CD14-positive monocyte (primary cell): ENCODE measurements at regions not wholly inside any gene's neighbourhood (a gene's known extent, or its start where the extent isn't known, plus 50 kb on each side); places are given as distances from the start of the nearest gene placed in this dataset.

Source experiments
- DNase-seq, 3 donors: peaks; one replicate each; pipeline ENCODE4 v3.0.0-alpha.2; 2011 to 2022
- H2AFZ ChIP-seq: 2 replicates; pipeline ENCODE4 v1.6.0; 2012; ENCODE audit warnings: mild to moderate bottlenecking, low read depth, low read length, inconsistent platforms; ENCODE audit not compliant: insufficient read depth, poor library complexity, severe bottlenecking
- H3K27ac ChIP-seq, 2 donors: 1 replicate in 1 of 2; 2 replicates in 1 of 2; pipeline ENCODE4 v1.5.1; 2012 to 2013; ENCODE audit warnings: low read length in 2 of 2, control low read depth in 1 of 2, inconsistent platforms in 1 of 2, low read depth in 1 of 2, mild to moderate bottlenecking in 1 of 2
- H3K27me3 ChIP-seq, 2 donors: one replicate each; pipeline versions ENCODE4 v1.6.0 to v1.6.1; 2011 to 2013; ENCODE audit warnings: low read length in 2 of 2; ENCODE audit not compliant: control insufficient read depth in 2 of 2, insufficient read depth in 2 of 2
- H3K36me3 ChIP-seq, 2 donors: replicated peaks in 1 of 2; 1 replicate in 1 of 2; 2 replicates in 1 of 2; pipeline versions ENCODE4 v1.5.1 to v1.6.1; 2012 to 2013; ENCODE audit warnings: low read length in 2 of 2, control low read depth in 1 of 2, inconsistent platforms in 1 of 2, mild to moderate bottlenecking in 1 of 2; ENCODE audit not compliant: insufficient read depth in 2 of 2, control insufficient read depth in 1 of 2
- H3K4me1 ChIP-seq, 2 donors: 1 replicate in 1 of 2; 2 replicates in 1 of 2; pipeline versions ENCODE4 v1.5.1 to v1.6.1; 2012 to 2013; ENCODE audit warnings: low read length in 2 of 2, control low read depth in 1 of 2, inconsistent platforms in 1 of 2, mild to moderate bottlenecking in 1 of 2, moderate library complexity in 1 of 2; ENCODE audit not compliant: insufficient read depth in 2 of 2, control insufficient read depth in 1 of 2
- H3K4me2 ChIP-seq: replicated peaks from 2 replicates; pipeline ENCODE3; 2012; ENCODE audit warnings: low read length, moderate library complexity, mild to moderate bottlenecking; ENCODE audit not compliant: poor library complexity, severe bottlenecking; ENCODE audit errors: extremely low read depth
- H3K4me3 ChIP-seq, 3 experiments: fragments of 200-600 bp in 1 of 3; sonication (generic) in 1 of 3; replicated peaks in 1 of 3; 1 replicate in 2 of 3; 2 replicates in 1 of 3; pipeline ENCODE4 v1.5.1; 2011 to 2013; ENCODE audit warnings: low read length in 3 of 3, mild to moderate bottlenecking in 3 of 3, control low read depth in 2 of 3, low read depth in 2 of 3, inconsistent platforms in 1 of 3, moderate library complexity in 1 of 3
- H3K79me2 ChIP-seq: 2 replicates; pipeline ENCODE4 v1.6.0; 2012; ENCODE audit warnings: mild to moderate bottlenecking, control low read depth, inconsistent platforms, low read length, moderate library complexity; ENCODE audit not compliant: insufficient read depth
- H3K9ac ChIP-seq: 2 replicates; pipeline ENCODE4 v1.6.0; 2017; ENCODE audit warnings: low read length, mild to moderate bottlenecking; ENCODE audit not compliant: insufficient read depth, poor library complexity, severe bottlenecking
- H3K9me3 ChIP-seq, 2 donors: replicated peaks in 1 of 2; 1 replicate in 1 of 2; 2 replicates in 1 of 2; pipeline versions ENCODE4 v1.5.1 to v1.6.1; 2012 to 2013; ENCODE audit warnings: low read length in 2 of 2, control low read depth in 1 of 2; ENCODE audit not compliant: control insufficient read depth in 1 of 2, insufficient read depth in 1 of 2
- H4K20me1 ChIP-seq: 2 replicates; pipeline ENCODE4 v1.6.0; 2012; ENCODE audit warnings: mild to moderate bottlenecking, low read length, control low read depth, moderate library complexity; ENCODE audit not compliant: insufficient read depth
- H3K27ac Mint-ChIP-seq, 7 donors: one replicate each; pipeline ENCODE4 v1.8.0; 2020; ENCODE audit warnings: mild to moderate bottlenecking in 7 of 7, mixed read lengths in 7 of 7, moderate library complexity in 6 of 7, inconsistent platforms in 2 of 7
- H3K27me3 Mint-ChIP-seq, 3 donors: one replicate each; pipeline ENCODE4 v1.8.0; 2021 to 2022; ENCODE audit warnings: low read depth in 3 of 3, mild to moderate bottlenecking in 3 of 3, mixed read lengths in 3 of 3, moderate library complexity in 3 of 3, inconsistent platforms in 1 of 3
- H3K36me3 Mint-ChIP-seq, 2 donors: one replicate each; pipeline ENCODE4 v1.8.0; 2020; ENCODE audit warnings: mixed read lengths in 2 of 2, inconsistent platforms in 1 of 2, mild to moderate bottlenecking in 1 of 2
- H3K4me1 Mint-ChIP-seq: one replicate; pipeline ENCODE4 v1.8.0; 2020; ENCODE audit warnings: mild to moderate bottlenecking, mixed read lengths
- H3K4me3 Mint-ChIP-seq, 2 donors: one replicate each; pipeline ENCODE4 v1.8.0; 2020; ENCODE audit warnings: mild to moderate bottlenecking in 2 of 2, mixed read lengths in 2 of 2, moderate library complexity in 1 of 2
- H3K9me3 Mint-ChIP-seq, 7 donors: one replicate each; pipeline ENCODE4 v1.8.0; 2020 to 2022; ENCODE audit warnings: mixed read lengths in 7 of 7, mild to moderate bottlenecking in 6 of 7, moderate library complexity in 6 of 7, inconsistent platforms in 2 of 7
- WGBS: methylation state at CpG from one replicate; pipeline ENCODE4 v1.1.5; 2013; ENCODE audit warnings: missing lambda C conversion rate; ENCODE audit not compliant: insufficient coverage; 5-methylcytosine and 5-hydroxymethylcytosine counted together
- intact Hi-C, 2 donors: fragments of 100-400 bp; cut with micrococcal nuclease; formaldehyde crosslinking; loops; one replicate each; pipeline versions ENCODE4 v1.15.0 to v1.15.1; 2023
- TF ChIP-seq, protein P1 (sequence below): fragments of 200-600 bp; IDR thresholded peaks from one replicate; pipeline ENCODE4 v1.8.0; 2022; ENCODE audit warnings: antibody characterized with exemption, mild to moderate bottlenecking

DNA sequence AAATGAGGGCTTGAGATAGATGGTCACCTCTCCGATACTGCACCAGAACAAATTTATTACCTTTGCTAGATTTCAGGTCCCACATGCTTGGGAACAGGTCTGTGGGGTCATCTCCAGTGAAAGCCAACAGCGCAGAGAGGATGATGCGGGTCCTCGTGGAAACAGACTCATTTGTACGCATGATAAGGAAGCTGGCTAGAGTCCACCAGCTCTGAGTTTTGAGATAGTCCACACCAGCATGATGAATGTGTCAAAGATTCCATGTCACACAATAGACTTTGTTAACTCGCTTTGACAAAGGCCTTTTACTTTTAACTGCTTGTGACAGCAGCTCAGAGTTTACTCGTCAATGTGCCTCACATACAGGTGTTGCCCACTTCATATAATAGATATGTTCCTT is 105.4 kb upstream of the TBCA start:
- H3K36me3 ChIP-seq, result no peaks in the 10 kb centered on the region
- intact Hi-C loops, result no loop called here
- peaks cover 45 to 76% of the 10 kb centered on the region in 2 donors for H3K4me1 ChIP-seq
- H2AFZ ChIP-seq, result no peak overlapping the region
- H3K4me3 ChIP-seq, result no peak overlapping the region
- H3K4me1 Mint-ChIP-seq, result peaks cover 73% of the 10 kb centered on the region
- no peak overlapping the region for H3K9ac ChIP-seq
- no peaks in the 10 kb centered on the region for H3K27me3 ChIP-seq
- peak overlapping the region in 1 of 2 donors; percentile 78 for H3K27ac ChIP-seq
- peaks cover 3% of the 10 kb centered on the region for H3K79me2 ChIP-seq
- H3K36me3 Mint-ChIP-seq, result peaks cover 22 to 37% of the 10 kb centered on the region in 2 donors
- H3K4me2 ChIP-seq, result no peak overlapping the region
- peak overlapping the region in 4 of 7 donors; percentile 7 to 68 (median 36) for H3K27ac Mint-ChIP-seq
- DNase-seq, result no peak
- no peaks in the 10 kb centered on the region for H4K20me1 ChIP-seq
- no peaks in the 10 kb centered on the region for H3K9me3 ChIP-seq
- H3K4me3 Mint-ChIP-seq, result no peak overlapping the region
- peaks cover 0 to 8% (median 4%) of the 10 kb centered on the region in 3 donors for H3K27me3 Mint-ChIP-seq
- H3K9me3 Mint-ChIP-seq, result no peaks in the 10 kb centered on the region
- 74% methylated on average over 5 of the region's 7 CpGs for WGBS
- TF ChIP-seq, protein P1, sequence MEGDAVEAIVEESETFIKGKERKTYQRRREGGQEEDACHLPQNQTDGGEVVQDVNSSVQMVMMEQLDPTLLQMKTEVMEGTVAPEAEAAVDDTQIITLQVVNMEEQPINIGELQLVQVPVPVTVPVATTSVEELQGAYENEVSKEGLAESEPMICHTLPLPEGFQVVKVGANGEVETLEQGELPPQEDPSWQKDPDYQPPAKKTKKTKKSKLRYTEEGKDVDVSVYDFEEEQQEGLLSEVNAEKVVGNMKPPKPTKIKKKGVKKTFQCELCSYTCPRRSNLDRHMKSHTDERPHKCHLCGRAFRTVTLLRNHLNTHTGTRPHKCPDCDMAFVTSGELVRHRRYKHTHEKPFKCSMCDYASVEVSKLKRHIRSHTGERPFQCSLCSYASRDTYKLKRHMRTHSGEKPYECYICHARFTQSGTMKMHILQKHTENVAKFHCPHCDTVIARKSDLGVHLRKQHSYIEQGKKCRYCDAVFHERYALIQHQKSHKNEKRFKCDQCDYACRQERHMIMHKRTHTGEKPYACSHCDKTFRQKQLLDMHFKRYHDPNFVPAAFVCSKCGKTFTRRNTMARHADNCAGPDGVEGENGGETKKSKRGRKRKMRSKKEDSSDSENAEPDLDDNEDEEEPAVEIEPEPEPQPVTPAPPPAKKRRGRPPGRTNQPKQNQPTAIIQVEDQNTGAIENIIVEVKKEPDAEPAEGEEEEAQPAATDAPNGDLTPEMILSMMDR, result no peak

DNA sequence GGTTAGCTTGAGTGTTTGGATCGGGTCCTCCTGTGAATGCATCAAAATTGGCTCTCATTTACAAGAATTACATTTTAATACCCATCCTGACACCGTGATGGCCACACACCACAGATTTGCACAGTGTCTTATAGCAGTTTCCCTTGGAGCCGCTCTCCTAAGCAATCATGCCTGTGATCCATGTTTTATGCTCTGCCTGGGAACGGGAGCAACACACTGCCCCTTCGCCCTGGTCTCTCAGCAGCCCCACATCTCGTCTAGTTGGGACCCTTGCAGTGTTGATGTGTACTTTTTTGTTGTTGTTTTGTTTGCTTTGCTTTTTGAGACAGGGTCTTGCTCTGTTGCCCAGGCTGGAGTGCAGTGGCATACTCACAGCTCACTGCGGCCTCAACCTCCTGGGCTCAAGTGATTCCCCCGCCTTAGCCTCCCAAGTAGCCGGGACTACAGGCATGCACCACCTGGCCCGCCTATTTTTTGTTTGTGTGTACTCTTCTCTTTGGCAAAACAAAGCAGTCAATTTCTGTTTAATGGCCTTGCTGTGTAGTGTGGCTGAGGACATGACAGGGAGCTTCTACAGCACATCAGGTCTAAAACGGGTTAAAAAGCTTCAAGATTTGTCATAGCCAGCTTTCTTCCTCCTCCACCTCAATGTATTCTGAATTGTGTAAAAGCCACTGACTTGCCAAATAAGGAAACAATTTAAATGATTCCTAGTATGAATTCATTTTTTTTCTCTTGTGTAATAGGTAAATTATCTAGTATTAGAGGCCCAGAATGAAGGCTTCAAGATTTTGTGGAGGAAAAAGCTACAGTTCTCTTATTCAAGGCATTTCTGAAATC is 101.6 kb upstream of the TBCA start:
- Histone ChIP-seq H4K20me1 (no peaks in the 10 kb centered on the region), H3K9ac (peak overlapping the region; percentile 2), H3K4me3 (peak overlapping the region in 1 of 3 experiments; percentile 63), H3K27ac (peak overlapping the region; percentile 45 to 79), H3K4me2 (peak overlapping the region; percentile 56), H2AFZ (no peak overlapping the region), H3K27me3 (no peaks in the 10 kb centered on the region), H3K36me3 (no peaks in the 10 kb centered on the region), H3K79me2 (peaks cover 3% of the 10 kb centered on the region), H3K4me1 (peaks cover 49 to 69% of the 10 kb centered on the region in 2 donors), H3K9me3 (no peaks in the 10 kb centered on the region)
- Mint-ChIP-seq H3K27ac (peak overlapping the region; percentile 75 to 97 (median 94)), H3K36me3 (peaks cover 18 to 31% of the 10 kb centered on the region in 2 donors), H3K4me3 (peak overlapping the region in 1 of 2 donors; percentile 46), H3K4me1 (peaks cover 75% of the 10 kb centered on the region), H3K27me3 (peaks cover 1 to 3% (median 1%) of the 10 kb centered on the region in 3 donors), H3K9me3 (peaks cover 3 to 6% (median 5%) of the 10 kb centered on the region in 7 donors)
- intact Hi-C loops, result no loop called here
- TF ChIP-seq, protein P1, result no peak
- WGBS, result 98% methylated on average over 7 of the region's 11 CpGs
- peak; percentile 26 to 58 (median 56) for DNase-seq
